Astrocyte (in vitro differentiated cells and primary cell): ENCODE measurements at regions not wholly inside any gene's neighbourhood (a gene's known extent, or its start where the extent isn't known, plus 50 kb on each side); places are given as distances from the start of the nearest gene placed in this dataset.

Source experiments
- DNase-seq: peaks from one replicate; pipeline ENCODE4 v3.0.0-alpha.2; 2010; ENCODE audit warnings: low read depth
- FAIRE-seq: peaks from 2 replicates; lab custom pipeline; 2011; peaks lifted over from hg19 to GRCh38; lab: Jason Lieb, UNC
- H2AFZ ChIP-seq: 2 replicates; pipeline ENCODE4 v1.6.0; 2012; ENCODE audit warnings: low read depth, low read length, inconsistent platforms
- H3K27ac ChIP-seq: 2 replicates; pipeline ENCODE4 v1.5.1; 2011; ENCODE audit warnings: low read depth, low read length, inconsistent platforms
- H3K27me3 ChIP-seq: 2 replicates; pipeline ENCODE4 v1.6.0; 2011; ENCODE audit warnings: low read length, inconsistent platforms; ENCODE audit not compliant: insufficient read depth
- H3K36me3 ChIP-seq: 2 replicates; pipeline ENCODE4 v1.5.1; 2011; ENCODE audit warnings: low read length, inconsistent platforms; ENCODE audit not compliant: insufficient read depth
- H3K4me1 ChIP-seq: 2 replicates; pipeline ENCODE4 v1.5.1; 2011; ENCODE audit warnings: low read length, inconsistent platforms; ENCODE audit not compliant: insufficient read depth
- H3K4me2 ChIP-seq: 2 replicates; pipeline ENCODE4 v1.6.0; 2012; ENCODE audit warnings: low read length, inconsistent platforms
- H3K4me3 ChIP-seq: 2 replicates; pipeline ENCODE4 v1.5.1; 2011; ENCODE audit warnings: low read depth, mild to moderate bottlenecking, low read length, inconsistent platforms; ENCODE audit not compliant: insufficient read depth
- H3K79me2 ChIP-seq: 2 replicates; pipeline ENCODE4 v1.6.0; 2012; ENCODE audit warnings: mild to moderate bottlenecking, low read length, inconsistent platforms; ENCODE audit not compliant: insufficient read depth
- H3K9ac ChIP-seq: 2 replicates; pipeline ENCODE4 v1.6.0; 2012; ENCODE audit warnings: mild to moderate bottlenecking, low read length, inconsistent platforms
- H3K9me3 ChIP-seq: 2 replicates; pipeline ENCODE4 v1.5.1; 2012; ENCODE audit warnings: low read depth, mild to moderate bottlenecking, low read length, inconsistent platforms; ENCODE audit not compliant: insufficient read depth
- H4K20me1 ChIP-seq: 2 replicates; pipeline ENCODE4 v1.6.0; 2012; ENCODE audit warnings: low read length, inconsistent platforms; ENCODE audit not compliant: insufficient read depth
- H3K27ac Mint-ChIP-seq: one replicate; pipeline ENCODE4 v1.8.0; 2021; ENCODE audit warnings: mild to moderate bottlenecking, mixed read lengths; ENCODE audit not compliant: unreplicated experiment
- H3K27me3 Mint-ChIP-seq: one replicate; pipeline ENCODE4 v1.8.0; 2021; ENCODE audit warnings: low read depth, mixed read lengths; ENCODE audit not compliant: unreplicated experiment
- H3K36me3 Mint-ChIP-seq: one replicate; pipeline ENCODE4 v1.8.0; 2021; ENCODE audit warnings: low read depth, mixed read lengths; ENCODE audit not compliant: unreplicated experiment
- H3K4me1 Mint-ChIP-seq: one replicate; pipeline ENCODE4 v1.8.0; 2021; ENCODE audit warnings: low read depth, mixed read lengths; ENCODE audit not compliant: unreplicated experiment
- H3K4me3 Mint-ChIP-seq: one replicate; pipeline ENCODE4 v1.8.0; 2021; ENCODE audit warnings: mild to moderate bottlenecking, moderate library complexity, mixed read lengths; ENCODE audit not compliant: unreplicated experiment
- H3K9me3 Mint-ChIP-seq: one replicate; pipeline ENCODE4 v1.8.0; 2021; ENCODE audit warnings: mild to moderate bottlenecking, mixed read lengths; ENCODE audit not compliant: unreplicated experiment
- CTCF ChIP-seq: IDR thresholded peaks from 2 replicates; pipeline ENCODE4 v1.5.1; 2011; ENCODE audit warnings: low read depth, mild to moderate bottlenecking, inconsistent platforms, low read length, moderate library complexity; ENCODE audit not compliant: insufficient read depth
- EZH2 ChIP-seq: IDR thresholded peaks from 2 replicates; pipeline ENCODE4 v1.6.1; 2012; ENCODE audit warnings: mild to moderate bottlenecking, low read length, inconsistent platforms; ENCODE audit not compliant: insufficient read depth

- peak overlapping the region; percentile 98 for H3K27ac Mint-ChIP-seq
- H3K9me3 Mint-ChIP-seq, result no peaks in the 10 kb centered on the region
- FAIRE-seq (no peak), DNase-seq (peak; percentile 83)
- Histone ChIP-seq H3K4me3 (peak overlapping the region; percentile 77), H4K20me1 (no peaks in the 10 kb centered on the region), H3K79me2 (no peaks in the 10 kb centered on the region), H3K36me3 (no peaks in the 10 kb centered on the region), H3K27me3 (no peaks in the 10 kb centered on the region), H3K4me2 (peak overlapping the region; percentile 88), H3K9me3 (no peaks in the 10 kb centered on the region), H2AFZ (peak overlapping the region; percentile 94), H3K4me1 (peaks cover 19% of the 10 kb centered on the region), H3K9ac (peak overlapping the region; percentile 90), H3K27ac (peak overlapping the region; percentile 85)
- peaks cover 2% of the 10 kb centered on the region for H3K36me3 Mint-ChIP-seq
- H3K4me1 Mint-ChIP-seq, result peaks cover 19% of the 10 kb centered on the region
- H3K4me3 Mint-ChIP-seq, result peak overlapping the region; percentile 90
- no peaks in the 10 kb centered on the region for H3K27me3 Mint-ChIP-seq
- TF ChIP-seq EZH2, result no peak
- no peak for TF ChIP-seq CTCF
Observed at GRCh38 chr13:44141725-44142539, 231.7 kb upstream of the SERP2 start.

- FAIRE-seq, result no peak
- no peaks in the 10 kb centered on the region for H3K27me3 ChIP-seq
- H3K4me3 ChIP-seq, result peak overlapping the region; percentile 77
- peak overlapping the region; percentile 87 for H3K4me2 ChIP-seq
- no peaks in the 10 kb centered on the region for H3K36me3 ChIP-seq
- H3K9me3 ChIP-seq, result no peaks in the 10 kb centered on the region
- H3K9me3 Mint-ChIP-seq, result no peaks in the 10 kb centered on the region
- H3K36me3 Mint-ChIP-seq, result peaks cover 2% of the 10 kb centered on the region
- H3K4me1 ChIP-seq, result peaks cover 19% of the 10 kb centered on the region
- H3K79me2 ChIP-seq, result no peaks in the 10 kb centered on the region
- TF ChIP-seq EZH2, result no peak
- no peak for TF ChIP-seq CTCF
- peak overlapping the region; percentile 98 for H3K27ac Mint-ChIP-seq
- no peak for DNase-seq
- H3K9ac ChIP-seq, result peak overlapping the region; percentile 90
- H3K4me1 Mint-ChIP-seq, result peaks cover 15% of the 10 kb centered on the region
- H2AFZ ChIP-seq, result peak overlapping the region; percentile 94
- peak overlapping the region; percentile 82 for H3K27ac ChIP-seq
- H4K20me1 ChIP-seq, result no peaks in the 10 kb centered on the region
- no peaks in the 10 kb centered on the region for H3K27me3 Mint-ChIP-seq
- H3K4me3 Mint-ChIP-seq, result peak overlapping the region; percentile 90
Observed at GRCh38 chr13:44142540-44142867, 231.1 kb upstream of the SERP2 start.
